HG03097 (cell line): ENCODE measurements at regions not wholly inside any gene's neighbourhood (a gene's known extent, or its start where the extent isn't known, plus 50 kb on each side); places are given as distances from the start of the nearest gene placed in this dataset.

Source experiments
- ATAC-seq: cut with Tn5 transposase; IDR thresholded peaks from one replicate; pipeline ENCODE4 v1.9.1; 2021; ENCODE audit not compliant: unreplicated experiment, low FRiP score

DNA sequence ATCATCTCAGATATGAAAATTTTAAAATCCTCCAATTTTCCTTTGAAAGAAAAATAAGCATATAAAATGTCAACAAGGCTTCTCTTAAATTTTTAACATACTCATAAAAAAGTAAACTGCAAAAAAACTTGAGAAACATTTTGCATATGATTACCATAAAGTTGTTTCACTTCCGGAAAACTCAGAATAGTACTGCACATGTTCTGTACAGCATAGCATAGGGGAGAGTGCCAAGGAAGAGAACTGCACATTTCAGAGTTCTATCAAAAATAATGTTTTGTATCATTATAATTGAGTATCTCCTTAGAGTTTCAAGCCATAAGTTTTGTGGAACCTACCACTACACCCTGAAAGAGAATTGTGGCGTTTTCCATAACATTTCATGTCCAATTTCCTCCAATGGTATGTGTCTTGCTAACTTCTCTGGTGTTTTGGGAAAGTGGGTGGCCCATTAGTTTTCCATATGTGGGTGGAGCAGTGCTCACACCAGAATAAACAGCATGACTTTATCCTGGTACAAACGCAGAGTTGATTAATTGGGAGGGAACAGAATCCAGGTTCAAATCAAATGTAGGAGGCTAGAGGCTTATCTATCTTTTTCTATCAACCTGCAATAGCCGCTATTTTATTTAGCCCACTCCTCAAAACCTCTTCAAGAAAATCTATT lies 430.9 kb downstream of the LMO4 start:
- no peak for ATAC-seq

DNA sequence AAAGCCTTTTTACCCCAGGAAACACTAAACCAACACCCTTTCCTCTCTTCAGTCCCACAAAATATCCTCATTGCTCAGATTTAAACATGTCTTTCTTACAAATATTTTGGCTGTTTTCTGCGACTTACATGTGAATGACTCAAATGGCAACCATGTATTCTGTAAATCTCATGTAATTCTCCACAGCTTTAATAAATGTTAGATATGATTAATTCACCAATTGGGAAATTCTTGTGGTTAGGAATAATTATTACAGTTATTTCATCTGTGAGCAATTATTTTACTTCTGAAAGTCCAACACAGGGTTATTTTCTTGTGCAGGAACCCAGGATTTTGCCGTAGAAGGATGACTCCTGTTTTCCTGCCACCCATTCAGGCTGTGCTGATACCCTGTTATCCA lies 431.5 kb downstream of the LMO4 start:
- ATAC-seq: no peak

DNA sequence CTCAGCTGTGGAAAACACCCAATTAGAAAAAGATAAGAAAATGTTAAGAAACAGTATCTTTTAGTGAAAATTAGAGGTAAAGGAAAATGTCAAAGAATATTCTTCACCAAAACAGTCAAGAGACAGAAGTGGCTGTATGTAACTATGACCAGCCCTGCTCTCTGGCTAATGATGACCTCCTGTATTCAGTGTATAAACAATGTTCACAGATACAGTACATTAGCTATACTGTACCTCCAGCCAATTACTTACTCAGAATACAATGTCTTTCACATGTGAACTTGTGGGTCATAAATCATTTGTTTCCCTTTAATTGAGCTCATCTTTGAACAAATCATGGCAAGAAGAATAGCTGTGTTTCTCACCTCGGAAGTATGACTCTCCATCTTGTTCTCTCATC lies 432.0 kb downstream of the LMO4 start:
- no peak for ATAC-seq

DNA sequence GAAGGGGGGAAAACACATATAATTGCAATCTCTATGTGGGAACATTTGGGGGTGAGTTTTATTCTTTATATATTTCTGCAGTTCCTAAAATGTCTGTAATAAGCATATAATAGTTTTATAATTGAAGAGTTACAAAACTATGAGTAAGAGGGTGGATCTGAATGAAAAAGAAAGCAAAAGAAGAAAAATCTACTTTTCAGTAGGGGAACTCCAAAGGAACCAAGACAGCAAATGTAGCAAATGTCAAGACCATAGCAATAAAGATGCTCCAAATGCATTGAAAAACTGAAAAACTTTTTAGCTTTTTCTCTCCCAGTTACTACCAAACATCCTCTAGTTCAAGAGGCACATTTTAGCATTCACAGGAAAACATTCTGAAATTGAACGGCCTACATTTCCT lies 434.8 kb downstream of the LMO4 start:
- no peak for ATAC-seq

DNA sequence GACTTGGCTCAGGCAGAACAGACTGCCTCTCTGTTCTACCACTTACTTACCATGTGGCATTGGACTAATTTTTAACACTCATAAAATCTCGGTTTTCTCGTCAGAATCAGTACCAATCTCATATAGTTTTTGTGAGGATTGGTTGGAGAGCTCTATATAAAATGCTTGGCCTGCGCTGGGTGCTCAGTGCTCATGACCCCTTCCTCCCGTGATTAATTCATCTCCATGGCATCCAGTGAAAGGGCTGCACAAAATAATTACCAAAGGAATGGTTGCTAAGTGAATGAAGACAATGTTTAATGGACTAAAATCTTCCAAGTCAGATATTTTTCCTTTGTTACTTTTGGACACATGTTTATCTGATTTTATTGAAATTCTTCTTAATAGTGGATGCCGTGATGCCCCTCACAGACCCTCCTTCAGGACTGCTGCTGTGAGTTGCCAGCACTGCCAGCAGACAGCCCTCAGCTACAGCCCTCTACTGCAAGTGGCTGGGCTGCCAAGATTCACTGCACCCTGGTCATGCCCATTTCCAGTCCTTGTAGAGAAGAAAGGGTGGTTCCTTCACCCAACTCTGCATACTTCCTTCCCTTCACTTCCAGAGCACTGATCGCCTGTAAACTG lies 436.5 kb downstream of the LMO4 start:
- no peak for ATAC-seq

DNA sequence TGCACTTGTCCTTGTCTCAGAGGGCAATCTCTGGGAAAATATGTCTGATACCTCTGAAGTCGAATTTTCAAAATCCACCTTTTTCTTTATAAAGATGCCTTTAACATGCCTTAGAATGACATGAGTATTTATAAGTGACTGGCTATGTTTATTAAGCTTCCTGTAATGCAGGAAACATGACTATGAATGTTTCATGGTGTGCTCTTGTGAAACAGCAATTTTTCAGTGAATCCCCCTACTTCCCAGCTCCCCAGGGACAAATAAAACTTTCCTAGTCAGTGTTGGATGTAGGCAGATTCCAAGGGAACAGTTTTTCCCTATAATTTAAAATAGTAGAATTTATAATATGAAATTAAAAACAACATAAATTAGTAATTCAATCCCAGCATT lies 437.0 kb downstream of the LMO4 start:
- no peak for ATAC-seq

DNA sequence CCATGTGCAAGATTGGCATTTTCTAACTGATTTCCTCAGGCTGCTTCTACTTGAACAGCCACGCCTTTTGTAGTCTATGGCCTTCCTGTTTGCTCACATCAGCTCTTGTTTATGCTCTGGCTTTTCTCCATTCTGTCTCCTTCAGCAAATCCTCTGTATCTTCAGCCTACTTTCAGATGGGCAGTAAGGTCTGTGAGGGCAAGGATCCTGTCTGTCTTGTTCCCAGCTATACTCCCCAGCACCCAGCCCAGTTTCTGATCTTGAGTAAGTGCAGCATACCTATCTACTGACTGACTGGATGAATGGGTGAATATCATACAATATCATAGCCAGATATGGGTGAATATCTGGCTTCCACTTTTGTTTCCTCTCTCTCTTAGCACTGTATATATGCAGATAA lies 438.1 kb downstream of the LMO4 start:
- no peak for ATAC-seq

DNA sequence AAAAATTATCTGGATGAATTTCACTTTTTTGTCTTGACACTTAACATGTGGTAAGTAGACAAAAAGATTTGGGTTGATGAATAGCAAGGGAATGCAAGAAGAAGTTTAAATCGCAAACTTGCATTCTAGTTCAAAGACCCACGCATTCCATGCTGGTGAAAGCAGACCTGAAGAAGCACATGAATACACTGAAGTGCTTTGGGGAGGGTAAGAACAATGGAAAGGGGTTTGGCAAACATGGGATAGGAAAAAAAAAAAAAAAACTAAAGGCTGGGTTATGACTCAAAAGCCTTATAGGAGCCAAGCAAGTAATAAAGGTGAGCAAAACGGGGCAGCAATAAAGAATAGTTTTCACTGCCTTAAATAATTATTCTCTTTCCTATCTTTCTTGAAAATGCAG lies 450.2 kb downstream of the LMO4 start:
- ATAC-seq: no peak

DNA sequence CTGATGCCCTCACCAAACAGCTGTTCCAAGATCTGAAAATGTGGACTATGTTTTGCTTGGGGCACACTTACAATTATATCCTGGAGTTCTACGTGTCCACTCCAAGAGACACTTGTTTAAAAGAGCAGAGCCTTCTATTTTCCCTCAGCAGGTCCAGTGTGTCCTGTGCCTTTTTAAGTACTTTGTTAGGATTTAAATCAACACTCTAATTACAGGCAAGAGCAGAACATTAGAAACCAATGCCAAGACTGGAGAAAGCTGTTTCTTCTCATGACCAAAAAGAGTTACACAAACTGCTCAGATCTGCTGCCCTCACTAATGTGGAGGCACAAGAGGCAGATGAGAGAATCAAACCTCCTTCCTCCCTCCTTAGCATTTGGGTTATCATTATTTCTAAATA lies 452.9 kb downstream of the LMO4 start:
- no peak for ATAC-seq

DNA sequence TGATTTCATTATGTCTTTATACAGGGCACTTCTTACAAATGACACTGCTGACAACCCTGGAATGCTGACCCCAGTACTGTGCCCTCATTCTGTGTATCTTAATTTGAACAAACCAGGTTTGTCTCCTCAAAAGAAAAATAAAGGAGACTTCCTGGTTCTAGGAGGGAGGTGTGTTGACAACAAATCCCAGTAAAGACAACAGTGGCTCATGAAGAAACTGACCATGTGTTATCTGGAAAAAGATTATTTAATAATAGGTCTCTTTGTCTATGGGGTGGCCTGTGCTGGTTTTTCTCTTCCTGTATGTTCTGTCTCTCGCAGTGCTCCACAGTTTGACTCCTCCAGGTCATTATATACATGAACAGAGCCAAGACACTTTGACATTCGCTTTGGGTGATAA lies 454.6 kb downstream of the LMO4 start:
- ATAC-seq: no peak

DNA sequence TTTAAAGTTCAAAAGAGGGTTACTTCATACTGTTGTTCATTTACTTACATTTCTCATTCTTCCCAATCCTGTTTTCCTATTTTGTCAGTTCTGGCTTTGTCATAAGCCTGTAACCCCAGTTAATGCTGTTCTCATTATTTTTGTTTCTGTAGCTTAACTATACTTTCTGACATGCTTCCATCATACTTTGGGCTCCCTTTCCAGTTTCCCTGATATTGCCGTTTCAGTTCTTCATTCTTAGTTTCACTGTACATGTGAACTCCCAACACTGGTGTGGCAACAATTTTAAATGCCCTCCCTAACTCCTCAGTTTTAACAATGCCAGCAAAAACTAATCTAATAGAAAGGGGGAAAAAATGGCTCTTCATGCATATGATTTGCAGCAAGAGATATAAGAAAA lies 456.7 kb downstream of the LMO4 start:
- ATAC-seq: no peak

DNA sequence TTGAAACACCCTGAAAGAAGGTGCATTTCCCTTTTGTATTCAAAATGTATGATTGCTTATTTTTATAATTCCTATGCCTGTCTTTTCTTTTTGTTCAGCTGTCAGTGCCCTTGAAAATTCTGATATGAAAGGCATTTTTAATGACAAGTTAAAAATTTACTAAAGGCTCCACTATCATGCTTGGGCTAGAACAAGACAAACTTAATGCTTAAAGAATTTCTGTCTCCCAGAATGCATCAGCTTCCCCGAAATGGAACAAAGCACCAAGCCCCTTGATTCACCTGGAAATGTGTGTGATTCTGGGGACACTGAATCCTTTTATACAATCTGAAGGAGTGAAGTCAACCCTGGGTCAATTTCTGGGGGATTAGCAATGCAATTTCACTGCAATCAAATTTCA lies 457.5 kb downstream of the LMO4 start:
- no peak for ATAC-seq

DNA sequence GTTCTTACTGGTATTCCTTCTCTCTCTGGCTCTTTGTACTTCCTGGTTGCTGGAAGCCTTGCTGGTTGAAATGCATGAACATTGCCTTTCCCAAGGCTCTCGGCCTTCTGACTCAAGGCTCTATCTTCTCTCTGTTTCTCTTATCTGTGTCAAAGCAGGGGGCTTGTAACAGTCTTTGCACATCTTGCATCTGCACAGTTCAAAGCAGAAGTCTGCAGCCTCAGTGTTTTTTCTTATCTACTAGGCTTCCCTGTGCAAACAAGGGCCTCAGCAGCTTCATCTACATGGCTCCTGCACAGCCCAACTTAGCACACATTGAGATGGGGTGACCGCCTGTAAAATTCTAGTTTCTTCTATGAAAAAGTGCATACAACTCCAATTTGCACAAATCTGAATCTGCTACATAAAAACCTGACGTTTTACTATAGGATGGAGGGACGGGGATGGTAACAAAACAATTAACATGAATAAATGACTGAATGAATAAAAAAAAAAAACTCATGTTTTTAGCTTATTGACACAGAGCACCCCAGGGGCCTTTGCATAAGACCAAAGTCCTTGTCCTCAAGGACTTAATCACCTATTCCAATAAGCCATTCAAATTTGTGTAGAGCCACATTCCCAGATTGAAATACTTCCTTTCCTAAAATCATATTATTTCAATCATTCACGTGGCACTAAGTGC lies 458.3 kb downstream of the LMO4 start:
- ATAC-seq: no peak

DNA sequence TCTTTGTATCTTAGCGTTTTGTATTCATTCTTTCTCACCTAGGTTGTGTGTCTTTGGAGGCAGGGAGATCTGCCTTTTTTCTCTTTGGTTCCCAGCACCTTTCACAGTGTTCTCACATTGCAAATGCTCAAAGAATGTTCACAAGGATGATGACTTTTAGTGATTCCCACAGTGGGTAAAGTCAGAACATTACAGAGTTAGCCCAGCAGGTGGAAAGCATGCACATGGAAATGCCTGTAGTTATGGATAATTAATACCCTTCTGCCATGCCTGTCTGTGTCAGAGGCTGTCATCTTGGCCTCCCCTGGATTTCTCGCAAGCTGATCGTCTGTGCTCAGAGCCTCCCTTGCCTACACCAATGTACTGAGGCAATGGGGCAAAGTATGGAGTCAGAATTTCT lies 458.9 kb downstream of the LMO4 start:
- no peak for ATAC-seq

DNA sequence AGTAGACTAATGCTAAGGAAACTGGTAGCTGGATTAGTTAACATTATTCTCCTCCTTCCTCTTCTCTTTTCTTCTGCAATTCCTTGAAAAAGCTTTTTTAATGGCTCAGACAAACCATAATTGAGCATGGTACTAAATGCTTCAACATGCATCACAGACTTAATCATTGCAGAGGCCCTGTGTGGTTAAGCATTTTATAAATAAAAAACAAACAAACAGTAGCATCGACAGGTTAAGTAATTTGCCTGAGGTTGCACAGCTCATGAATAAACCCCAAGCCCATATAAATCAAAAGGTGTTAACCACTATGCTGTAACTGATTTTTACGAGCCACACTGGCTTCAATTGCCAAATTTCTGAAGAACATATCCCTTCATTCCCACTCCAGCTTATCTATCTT lies 462.1 kb downstream of the LMO4 start:
- ATAC-seq: no peak

DNA sequence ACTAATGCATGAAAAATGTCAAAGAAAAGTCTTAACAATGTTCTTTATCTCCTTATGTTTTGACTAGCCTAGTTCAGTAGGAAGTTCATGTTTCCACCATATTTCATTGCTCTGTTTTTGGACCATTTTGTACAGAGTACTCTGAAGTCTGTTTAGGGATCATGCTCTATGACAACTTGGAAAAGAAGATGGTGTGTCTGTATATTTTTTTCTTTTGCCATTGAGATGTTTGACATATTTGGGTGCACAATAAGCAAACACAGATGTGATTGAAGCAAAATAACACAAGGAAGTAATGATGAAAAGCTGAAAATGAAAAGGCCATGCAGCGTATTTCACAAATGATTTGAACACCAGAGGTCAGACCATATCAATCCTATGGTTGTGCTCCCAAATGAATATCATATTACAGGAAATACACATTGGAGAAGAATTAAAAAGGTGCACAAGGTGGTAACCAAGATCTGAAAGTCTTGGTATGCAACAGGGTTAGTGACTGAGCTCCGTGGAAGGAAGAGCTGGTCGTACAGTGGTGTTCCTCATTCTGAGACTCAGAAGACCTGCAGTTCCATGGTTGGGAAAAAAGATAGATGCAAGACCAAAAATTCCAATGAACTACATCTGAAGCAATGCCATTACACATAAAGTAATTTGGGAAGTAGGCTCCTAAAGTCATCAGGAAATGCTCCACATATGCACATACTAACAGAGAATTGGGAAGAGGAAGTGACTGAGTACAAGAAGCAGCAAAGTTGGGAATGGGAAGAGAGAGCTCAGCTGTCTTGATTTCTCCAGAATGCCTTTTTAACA lies 463.5 kb downstream of the LMO4 start:
- ATAC-seq: no peak

DNA sequence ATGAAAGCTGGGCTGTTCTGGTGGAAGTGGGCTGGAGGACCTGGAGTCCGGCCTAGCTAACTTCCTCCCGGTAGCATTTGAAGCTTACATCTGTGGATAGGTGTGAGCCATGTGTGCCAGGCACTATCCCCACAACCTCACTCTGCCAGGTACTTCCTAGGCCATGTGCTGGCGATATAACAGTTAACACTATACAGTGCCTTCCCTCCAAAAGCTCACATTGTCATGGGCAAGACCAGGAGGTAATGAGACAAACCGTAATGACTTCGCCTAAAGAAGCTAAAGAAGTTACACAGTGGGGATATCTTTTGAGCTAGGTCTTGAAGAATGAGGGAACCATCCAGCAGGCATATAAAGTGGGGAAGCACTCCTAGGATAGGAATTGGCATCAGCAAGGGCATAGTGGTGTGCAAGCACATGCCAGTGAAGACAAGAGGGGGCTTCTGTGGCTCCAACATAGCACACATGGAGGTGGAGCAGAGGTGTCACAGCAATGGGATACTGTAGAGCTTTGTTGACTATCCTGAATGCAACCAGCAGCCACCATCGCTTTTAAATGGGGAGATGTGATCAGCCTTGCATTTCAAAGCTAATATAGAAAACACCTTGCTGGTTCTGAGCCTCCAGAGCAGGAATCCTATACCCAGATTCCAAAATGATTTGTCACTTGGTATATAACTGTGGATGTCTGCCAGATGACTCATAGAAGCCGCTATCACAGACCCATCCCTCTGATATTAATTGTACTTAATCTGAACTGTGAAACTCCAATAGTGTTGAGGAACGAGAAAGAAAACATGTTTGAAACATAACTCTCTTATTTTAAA lies 466.3 kb downstream of the LMO4 start:
- no peak for ATAC-seq

DNA sequence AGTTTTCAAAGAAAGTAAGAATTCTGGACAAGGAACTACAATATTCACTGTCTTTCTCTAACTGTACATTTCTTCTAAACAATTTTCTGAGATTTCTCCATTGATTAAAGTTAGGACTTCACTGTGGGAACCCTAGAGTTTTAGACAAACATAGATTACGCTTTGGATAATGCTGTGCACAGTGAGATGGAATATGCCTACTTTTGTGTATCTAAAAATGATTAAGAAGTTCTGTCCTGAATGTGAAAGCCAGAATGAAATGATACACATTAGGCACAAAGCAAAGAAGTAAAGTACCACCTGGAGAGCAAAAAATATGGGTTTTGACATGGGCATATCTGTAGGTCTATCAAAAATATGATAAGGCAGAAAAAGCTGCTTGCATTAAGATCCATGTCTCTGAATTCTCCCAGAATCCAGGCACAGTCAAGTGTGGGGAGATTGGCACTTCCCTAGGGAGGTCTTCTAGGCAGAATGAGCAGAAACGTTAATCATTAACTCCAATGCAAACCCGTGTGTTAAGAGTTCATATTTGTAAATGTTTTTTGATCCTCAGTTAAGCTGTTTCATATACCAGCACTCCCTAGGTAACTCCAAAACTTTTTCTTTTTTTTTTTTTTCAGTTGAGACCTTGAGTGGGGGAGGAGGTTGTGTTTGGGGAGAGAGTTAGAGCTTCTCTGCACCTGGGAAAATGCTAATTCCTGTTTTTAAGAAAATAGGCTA lies 467.1 kb downstream of the LMO4 start:
- no peak for ATAC-seq

DNA sequence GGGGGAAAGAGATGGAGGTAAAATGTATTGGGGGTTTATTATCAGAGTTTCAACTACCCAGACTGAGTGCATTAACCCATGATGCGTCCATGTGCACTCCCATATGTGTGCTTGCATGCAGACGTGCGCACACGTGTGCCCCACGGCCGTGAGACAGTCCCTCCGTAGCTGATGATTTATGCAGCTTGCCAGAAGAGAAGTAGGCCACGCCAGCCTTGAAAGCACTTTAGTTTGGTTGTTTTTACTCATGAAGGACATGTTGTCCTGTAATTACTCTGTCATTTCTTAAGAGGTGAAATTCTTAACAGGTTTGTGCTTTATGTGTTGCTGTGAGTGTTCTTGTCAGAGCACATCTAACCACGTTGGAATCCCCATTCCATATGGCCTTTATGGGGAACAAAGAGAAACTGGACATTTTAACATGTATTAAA lies 467.8 kb downstream of the LMO4 start:
- no peak for ATAC-seq

DNA sequence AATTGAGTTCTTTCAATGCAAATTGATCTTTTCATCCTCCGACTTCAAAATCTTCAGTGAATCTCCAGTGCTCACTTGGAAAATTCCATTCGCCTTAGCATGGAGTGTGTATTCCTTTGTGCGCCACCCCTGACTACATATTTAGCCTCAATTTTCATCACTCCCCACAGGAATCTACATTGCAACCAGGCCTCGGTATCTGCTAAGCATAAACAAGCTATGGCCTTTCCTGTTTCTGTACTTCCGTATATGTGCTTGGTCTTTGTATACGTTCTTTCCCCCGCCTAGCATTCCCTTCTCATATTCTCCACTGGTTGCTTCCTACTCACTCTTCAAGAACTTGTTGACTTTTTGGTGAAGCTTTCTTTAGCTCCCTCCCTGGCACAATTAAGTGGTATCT lies 470.8 kb downstream of the LMO4 start:
- ATAC-seq: no peak
